IMR-90 (cell line): ENCODE measurements at regions not wholly inside any gene's neighbourhood (a gene's known extent, or its start where the extent isn't known, plus 50 kb on each side); places are given as distances from the start of the nearest gene placed in this dataset.

ENCODE experiments used
- ATAC-seq: fragments of 200-7000 bp; cut with Tn5 transposase; 2 replicates; pipeline ENCODE4 v1.9.1; 2020; ENCODE audit warnings: low read depth, mild to moderate bottlenecking, moderate library complexity
- BruUV-seq: library from RNA; stranded (reverse); fragments of 400-500 nt; replicated peaks from 2 replicates; lab custom pipeline; 2021; lab: Mats Ljungman, UMichigan
- CTCF ChIA-PET: fragments of 300-600 bp; formaldehyde crosslinking; extraction: SDS; loops from one replicate; lab custom pipeline; 2021; ENCODE audit warnings: antibody characterized with exemption; lab: Yijun Ruan, JAX
- POLR2A ChIA-PET: fragments of 300-600 bp; sonication (Branson Sonifier 250); formaldehyde crosslinking; loops from one replicate; lab custom pipeline; 2022; ENCODE audit warnings: antibody characterized with exemption; ENCODE audit not compliant: unreplicated experiment; lab: Charles Lee
- DNase-seq: peaks from one replicate; pipeline ENCODE4 v3.0.0; 2013
- H2AFZ ChIP-seq: replicated peaks from 2 replicates; pipeline ENCODE3; 2013; ENCODE audit warnings: low read length, mild to moderate bottlenecking; ENCODE audit not compliant: poor library complexity
- H2AK5ac ChIP-seq: 2 replicates; pipeline ENCODE4 v1.6.1; 2013; ENCODE audit warnings: low read depth, low read length, inconsistent platforms
- H2AK9ac ChIP-seq: replicated peaks from 2 replicates; pipeline ENCODE3; 2013; ENCODE audit warnings: mild to moderate bottlenecking, low read depth, low read length, moderate library complexity; ENCODE audit not compliant: poor library complexity
- H2BK120ac ChIP-seq: 2 replicates; pipeline ENCODE4 v1.6.1; 2013; ENCODE audit warnings: low read depth, low read length, inconsistent platforms
- H2BK15ac ChIP-seq: 3 replicates; pipeline ENCODE4 v1.6.1; 2013; ENCODE audit warnings: low read depth, low read length, inconsistent platforms
- H2BK20ac ChIP-seq: 2 replicates; pipeline ENCODE4 v1.6.1; 2013; ENCODE audit warnings: low read depth, mild to moderate bottlenecking, inconsistent platforms, low read length, moderate library complexity
- H2BK5ac ChIP-seq: 2 replicates; pipeline ENCODE4 v1.6.1; 2013; ENCODE audit warnings: mild to moderate bottlenecking, low read depth, low read length, inconsistent platforms; ENCODE audit not compliant: poor library complexity, severe bottlenecking
- H3K14ac ChIP-seq: replicated peaks from 2 replicates; pipeline ENCODE4 v1.6.1; 2013; ENCODE audit warnings: low read depth, low read length, inconsistent platforms
- H3K18ac ChIP-seq: 2 replicates; pipeline ENCODE4 v1.6.1; 2013; ENCODE audit warnings: low read depth, low read length, control low read depth
- H3K23ac ChIP-seq: 2 replicates; pipeline ENCODE4 v1.6.1; 2013; ENCODE audit warnings: low read depth, low read length, inconsistent platforms
- H3K27ac ChIP-seq: 2 replicates; pipeline ENCODE4 v1.5.1; 2013; ENCODE audit warnings: mild to moderate bottlenecking, control low read depth, low read length; ENCODE audit not compliant: insufficient read depth
- H3K27me3 ChIP-seq: 2 replicates; pipeline ENCODE4 v1.6.1; 2013; ENCODE audit warnings: low read length; ENCODE audit not compliant: control insufficient read depth, insufficient read depth
- H3K36me3 ChIP-seq: 2 replicates; pipeline ENCODE4 v1.6.1; 2013; ENCODE audit warnings: low read length, mixed read lengths; ENCODE audit not compliant: control insufficient read depth, insufficient read depth
- H3K4ac ChIP-seq: 2 replicates; pipeline ENCODE4 v1.6.1; 2013; ENCODE audit warnings: low read depth, low read length, inconsistent platforms
- H3K4me1 ChIP-seq: 2 replicates; pipeline ENCODE4 v1.6.1; 2013; ENCODE audit warnings: low read length, mixed read lengths; ENCODE audit not compliant: control insufficient read depth, insufficient read depth
- H3K4me2 ChIP-seq: 2 replicates; pipeline ENCODE4 v1.6.1; 2013; ENCODE audit warnings: low read depth, mild to moderate bottlenecking, control low read depth, low read length, moderate library complexity
- H3K4me3 ChIP-seq: 2 replicates; pipeline ENCODE4 v1.5.1; 2013; ENCODE audit warnings: low read depth, mild to moderate bottlenecking, control low read depth, low read length, moderate library complexity; ENCODE audit not compliant: insufficient read depth
- H3K56ac ChIP-seq: 2 replicates; pipeline ENCODE4 v1.6.1; 2013; ENCODE audit warnings: low read length, inconsistent platforms; ENCODE audit not compliant: insufficient read depth; ENCODE audit errors: extremely low read depth
- H3K79me1 ChIP-seq, 2 experiments: 2 replicates each; pipeline ENCODE4 v1.6.1; 2013; ENCODE audit warnings: low read length in 2 of 2, inconsistent platforms in 1 of 2, low read depth in 1 of 2
- H3K9ac ChIP-seq: 2 replicates; pipeline ENCODE4 v1.6.1; 2013; ENCODE audit warnings: low read depth, low read length, control low read depth
- H3K9me1 ChIP-seq: 2 replicates; pipeline ENCODE4 v1.6.1; 2013; ENCODE audit warnings: low read length, inconsistent platforms; ENCODE audit not compliant: insufficient read depth
- H3K9me3 ChIP-seq: 2 replicates; pipeline ENCODE4 v1.6.1; 2013; ENCODE audit warnings: low read length; ENCODE audit not compliant: control insufficient read depth, insufficient read depth
- H4K20me1 ChIP-seq: 2 replicates; pipeline ENCODE4 v1.6.1; 2013; ENCODE audit warnings: low read length, inconsistent platforms; ENCODE audit not compliant: insufficient read depth
- H4K5ac ChIP-seq: 2 replicates; pipeline ENCODE4 v1.6.1; 2013; ENCODE audit warnings: mild to moderate bottlenecking, low read depth, low read length, control low read depth
- H4K8ac ChIP-seq, 2 experiments: 2 replicates each; pipeline ENCODE4 v1.6.1; 2013; ENCODE audit warnings: low read depth in 2 of 2, low read length in 2 of 2, control low read depth in 1 of 2, inconsistent platforms in 1 of 2
- H4K91ac ChIP-seq: 2 replicates; pipeline ENCODE4 v1.6.1; 2013; ENCODE audit warnings: low read depth, low read length, inconsistent platforms; ENCODE audit not compliant: insufficient read depth
- BHLHE40 ChIP-seq: fragments of 150-350 bp; IDR thresholded peaks from 2 replicates; pipeline ENCODE4 v1.6.1; 2016; ENCODE audit warnings: mild to moderate bottlenecking, low read depth, low read length
- CEBPB ChIP-seq: IDR thresholded peaks from 2 replicates; pipeline ENCODE4 v1.6.1; 2012; ENCODE audit warnings: low read depth, low read length, improper control_type of control experiment
- CHD1 ChIP-seq: IDR thresholded peaks from 2 replicates; pipeline ENCODE4 v1.6.1; 2012; ENCODE audit warnings: low read depth, low read length, improper control_type of control experiment
- CTCF ChIP-seq: conservative IDR thresholded peaks from 2 replicates; pipeline ENCODE4 v1.5.1; 2012; ENCODE audit warnings: mild to moderate bottlenecking, low read depth, low read length, improper control_type of control experiment
- ELK1 ChIP-seq: fragments of 150-350 bp; IDR thresholded peaks from 2 replicates; pipeline ENCODE4 v1.6.1; 2016; ENCODE audit warnings: low read depth, mild to moderate bottlenecking, low read length, moderate library complexity, borderline replicate concordance
- FOS ChIP-seq: fragments of 150-350 bp; IDR thresholded peaks from 2 replicates; pipeline ENCODE4 v1.6.1; 2016; ENCODE audit warnings: low read depth, low read length
- MAFK ChIP-seq: IDR thresholded peaks from 2 replicates; pipeline ENCODE4 v1.6.1; 2012; ENCODE audit warnings: low read depth, low read length, improper control_type of control experiment
- MAZ ChIP-seq: IDR thresholded peaks from 2 replicates; pipeline ENCODE4 v1.6.1; 2012; ENCODE audit warnings: low read depth, mild to moderate bottlenecking, low read length, improper control_type of control experiment, moderate library complexity, borderline replicate concordance
- MXI1 ChIP-seq: IDR thresholded peaks from 2 replicates; pipeline ENCODE4 v1.6.1; 2012; ENCODE audit warnings: low read depth, mild to moderate bottlenecking, low read length, moderate library complexity, borderline replicate concordance
- NFE2L2 ChIP-seq: fragments of 150-350 bp; IDR thresholded peaks from 2 replicates; pipeline ENCODE4 v1.6.1; 2016; ENCODE audit warnings: low read depth, mild to moderate bottlenecking, low read length
- POLR2A ChIP-seq: IDR thresholded peaks from 2 replicates; pipeline ENCODE4 v1.6.1; 2012; ENCODE audit warnings: mild to moderate bottlenecking, low read depth, low read length
- RAD21 ChIP-seq: IDR thresholded peaks from 2 replicates; pipeline ENCODE4 v1.6.1; 2012; ENCODE audit warnings: low read length, improper control_type of control experiment
- RCOR1 ChIP-seq: IDR thresholded peaks from 2 replicates; pipeline ENCODE4 v1.6.1; 2012; ENCODE audit warnings: mild to moderate bottlenecking, low read length, improper control_type of control experiment; ENCODE audit not compliant: insufficient replicate concordance
- RFX5 ChIP-seq: IDR thresholded peaks from 2 replicates; pipeline ENCODE4 v1.8.0; 2012; ENCODE audit warnings: low read depth, mild to moderate bottlenecking, low read length, moderate library complexity
- SMC3 ChIP-seq: fragments of 150-350 bp; IDR thresholded peaks from 2 replicates; pipeline ENCODE4 v1.6.1; 2016; ENCODE audit warnings: low read depth, mild to moderate bottlenecking, antibody characterized with exemption, low read length, moderate library complexity
- USF2 ChIP-seq: fragments of 150-350 bp; IDR thresholded peaks from 2 replicates; pipeline ENCODE4 v1.6.1; 2017; ENCODE audit warnings: mild to moderate bottlenecking, antibody characterized with exemption, low read length, low read depth
- WGBS, 2 experiments: methylation state at CpG; one replicate each; pipeline versions ENCODE4 v1.1.5 to v1.1.7; 2013; ENCODE audit warnings: missing lambda C conversion rate in 2 of 2; ENCODE audit not compliant: insufficient read length in 1 of 2; ENCODE audit errors: extremely low coverage in 2 of 2; 5-methylcytosine and 5-hydroxymethylcytosine counted together
- dilution Hi-C: fragments of 300-500 bp; cut with HindIII; formaldehyde crosslinking; loops from one replicate; pipeline ENCODE4 v1.14.3; 2018; ENCODE audit warnings: low sequenced_read_pairs; ENCODE audit not compliant: unreplicated experiment
- in situ Hi-C: fragments of 300-500 bp; cut with MboI; formaldehyde crosslinking; loops from 3 replicates; pipeline ENCODE4 v1.14.3; 2019; ENCODE audit warnings: low sequenced_read_pairs, inconsistent platforms, mixed read lengths
- intact Hi-C: fragments of 100-400 bp; cut with micrococcal nuclease; formaldehyde crosslinking; loops from 2 replicates; pipeline ENCODE4 v1.10.0; 2022

GRCh38 chr4:36914106-36914505 is 330.4 kb upstream of the NWD2 start:
- H3K79me1 ChIP-seq, result no peaks in the 10 kb centered on the region
- H2BK15ac ChIP-seq, result no peak overlapping the region
- H3K9ac ChIP-seq, result no peak overlapping the region
- WGBS, 2 experiments, result no CpG with 5 or more reads among the region's 5 CpGs
- in situ Hi-C loops (no loop called here), intact Hi-C loops (no loop called here), dilution Hi-C loops (no loop called here)
- BruUV-seq, result no TSS peak
- H2BK5ac ChIP-seq, result no peak overlapping the region
- ChIA-PET CTCF (no interaction called here), POLR2A (no interaction called here)
- no peak overlapping the region for H3K18ac ChIP-seq
- H3K56ac ChIP-seq, result no peak overlapping the region
- no peak overlapping the region for H4K5ac ChIP-seq
- H2AFZ ChIP-seq, result no peak overlapping the region
- no peak overlapping the region for H3K14ac ChIP-seq
- H3K9me1 ChIP-seq, result no peaks in the 10 kb centered on the region
- H3K4ac ChIP-seq, result no peak overlapping the region
- H3K27me3 ChIP-seq, result no peaks in the 10 kb centered on the region
- DNase-seq, result no peak
- no peaks in the 10 kb centered on the region for H3K4me1 ChIP-seq
- no peak overlapping the region for H2AK5ac ChIP-seq
- no peak overlapping the region for H3K4me2 ChIP-seq
- no peak overlapping the region for H2BK120ac ChIP-seq
- H4K20me1 ChIP-seq, result no peaks in the 10 kb centered on the region
- no peak overlapping the region for H3K27ac ChIP-seq
- H3K36me3 ChIP-seq, result no peaks in the 10 kb centered on the region
- H4K91ac ChIP-seq, result no peak overlapping the region
- TF ChIP-seq ELK1 (no peak), FOS (no peak), NFE2L2 (no peak), SMC3 (no peak), POLR2A (no peak), MAFK (no peak), RAD21 (no peak), CHD1 (no peak), CTCF (no peak), RFX5 (no peak), MXI1 (no peak), BHLHE40 (no peak), CEBPB (no peak), MAZ (no peak), USF2 (no peak), RCOR1 (no peak)
- no peak overlapping the region for H2AK9ac ChIP-seq
- no peak overlapping the region for H4K8ac ChIP-seq
- H2BK20ac ChIP-seq, result no peak overlapping the region
- H3K9me3 ChIP-seq, result peaks cover 9% of the 10 kb centered on the region
- ATAC-seq, result no peak
- no peak overlapping the region for H3K23ac ChIP-seq
- H3K4me3 ChIP-seq, result no peak overlapping the region
